ENCODE measurements at regions not wholly inside any gene's neighbourhood (a gene's known extent, or its start where the extent isn't known, plus 50 kb on each side); places are given as distances from the start of the nearest gene placed in this dataset.
"Not testable (repeated sequence)": the region's sequence is repeated elsewhere in the genome, so short reads cannot be mapped to it uniquely, and the experiment has no call there.

DNA sequence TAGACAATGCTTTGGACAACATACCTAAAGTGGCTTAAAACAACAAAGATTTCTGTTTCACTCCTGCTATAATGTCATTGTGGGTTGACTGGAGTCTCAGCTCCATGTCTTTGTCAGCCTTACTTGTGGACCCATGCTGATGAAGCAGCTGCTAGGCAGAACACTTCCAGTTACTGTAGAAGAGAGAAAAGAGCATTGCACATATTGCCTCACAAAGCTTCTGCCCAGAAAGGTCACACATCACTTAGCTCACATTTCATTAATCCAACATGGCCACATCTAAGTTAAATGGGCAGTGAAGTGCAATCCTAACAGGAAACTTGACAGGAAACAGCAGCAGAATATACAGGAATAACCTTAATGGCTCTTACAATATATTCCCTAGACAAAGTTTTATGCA, 480.5 kb upstream of the HTR1E start:
- no peak for DNase-seq

DNA sequence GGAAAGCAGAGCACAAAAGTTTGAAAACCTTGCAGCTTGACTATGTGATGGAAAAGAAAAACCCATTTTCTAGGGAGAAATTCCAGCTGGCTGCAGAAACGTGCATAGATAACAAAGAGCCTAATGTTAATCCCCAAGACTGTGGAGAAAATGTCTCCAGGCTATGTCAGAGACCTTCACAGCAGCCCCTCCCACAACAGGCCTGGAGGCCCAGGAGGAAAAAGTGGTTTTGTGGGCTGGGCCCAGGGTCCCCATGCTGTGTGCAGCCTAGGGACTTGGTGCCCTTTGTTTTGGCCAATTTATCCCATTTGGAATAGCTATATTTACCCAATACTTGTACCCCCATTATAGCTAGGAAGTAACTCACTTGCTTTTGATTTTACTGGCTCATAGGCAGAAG, 484.1 kb upstream of the HTR1E start:
- DNase-seq = no peak

DNA sequence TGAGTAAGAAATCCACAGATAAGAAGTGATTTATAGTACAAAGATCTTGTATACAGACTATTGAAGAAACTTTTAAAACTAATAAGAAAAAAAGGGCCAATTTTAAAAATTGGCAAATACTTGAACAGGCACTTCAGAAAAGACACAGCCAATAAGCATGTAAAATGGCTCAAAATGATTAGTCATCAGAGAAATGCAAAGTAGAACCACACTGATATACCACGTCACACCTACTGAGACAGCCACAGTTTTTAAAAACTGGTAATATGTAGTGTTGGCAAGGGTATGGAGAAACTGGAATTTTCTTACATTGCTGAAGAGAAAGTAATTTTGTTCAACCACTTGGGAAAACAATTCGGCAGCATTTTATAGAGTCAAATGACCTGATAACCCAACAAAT, 488.9 kb upstream of the HTR1E start:
- DNase-seq = no peak

DNA sequence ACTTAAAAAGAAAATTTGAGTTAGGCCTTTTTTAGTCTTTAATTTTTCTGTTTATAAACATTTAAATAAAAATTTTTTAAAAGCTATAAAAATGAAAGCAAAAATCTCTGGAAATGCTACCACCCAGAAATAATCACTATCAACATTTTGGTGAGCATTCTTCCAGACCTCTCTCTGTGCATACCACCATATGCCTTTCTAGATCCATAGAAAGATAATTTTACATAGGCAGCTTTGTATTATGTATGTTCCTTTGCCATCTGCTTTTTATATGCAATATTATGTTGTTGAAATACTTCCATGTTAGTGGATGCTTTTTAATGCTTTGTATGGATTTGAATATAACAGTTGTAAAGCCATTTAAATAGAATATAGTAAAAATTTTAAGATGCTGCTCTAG, 496.7 kb upstream of the HTR1E start:
- DNase-seq = no peak

DNA sequence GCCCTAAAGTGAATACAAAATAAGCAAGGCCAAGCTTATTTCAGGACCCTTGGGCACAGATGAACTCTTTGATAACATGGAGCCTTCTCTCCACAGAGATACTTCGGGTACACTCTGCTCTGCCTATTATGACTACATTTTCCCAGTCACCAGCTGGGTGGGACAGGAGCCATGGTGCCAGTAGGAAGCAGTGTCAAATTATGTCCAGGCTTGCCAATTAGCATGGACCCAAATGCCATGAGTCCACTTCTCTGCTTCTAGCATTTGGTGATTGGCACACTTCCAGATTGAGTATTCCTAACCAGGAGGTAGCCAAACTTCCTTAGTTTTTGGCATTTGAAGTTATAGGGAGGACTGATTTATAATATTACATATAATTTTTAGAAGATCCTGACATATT, 513.8 kb upstream of the HTR1E start:
- DNase-seq = no peak

DNA sequence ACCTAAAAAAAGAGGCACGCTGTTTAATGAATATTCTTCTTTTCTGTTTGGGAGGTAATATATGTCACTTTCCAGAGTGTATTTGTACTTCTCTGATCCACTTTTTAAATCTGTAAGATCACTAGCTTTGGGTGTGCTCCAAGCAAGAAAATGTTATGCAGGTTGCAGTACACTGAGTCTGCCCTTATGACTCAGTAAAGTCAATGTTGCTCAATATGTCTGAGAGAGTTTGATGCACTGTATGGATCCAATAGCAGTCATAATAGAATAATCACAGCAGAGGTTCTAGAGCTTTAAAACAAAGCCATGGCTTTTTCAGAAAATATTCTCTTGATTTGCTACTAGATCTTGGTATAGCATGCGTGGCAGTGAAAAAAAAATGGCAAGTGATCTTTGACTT, 525.3 kb upstream of the HTR1E start:
- DNase-seq = no peak

DNA sequence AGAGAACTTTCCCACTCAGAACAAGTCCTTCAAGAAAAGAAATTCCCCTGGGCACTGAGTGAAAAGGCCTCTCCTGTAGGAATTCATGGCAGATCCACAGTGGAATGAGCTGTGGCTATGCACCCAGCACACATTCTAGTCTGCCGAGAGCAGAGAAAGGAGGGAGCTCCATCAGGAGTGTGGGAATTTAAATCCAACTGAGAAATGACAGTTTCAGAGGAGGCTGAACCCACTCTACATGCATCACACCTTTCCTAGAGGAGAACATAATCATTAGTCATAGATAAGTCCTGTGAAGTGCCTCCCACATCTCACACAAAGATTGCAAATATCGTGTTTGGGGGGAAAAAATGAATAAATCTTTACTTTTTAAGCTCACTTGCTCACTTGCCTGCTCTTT, 530.2 kb upstream of the HTR1E start:
- DNase-seq = no peak

DNA sequence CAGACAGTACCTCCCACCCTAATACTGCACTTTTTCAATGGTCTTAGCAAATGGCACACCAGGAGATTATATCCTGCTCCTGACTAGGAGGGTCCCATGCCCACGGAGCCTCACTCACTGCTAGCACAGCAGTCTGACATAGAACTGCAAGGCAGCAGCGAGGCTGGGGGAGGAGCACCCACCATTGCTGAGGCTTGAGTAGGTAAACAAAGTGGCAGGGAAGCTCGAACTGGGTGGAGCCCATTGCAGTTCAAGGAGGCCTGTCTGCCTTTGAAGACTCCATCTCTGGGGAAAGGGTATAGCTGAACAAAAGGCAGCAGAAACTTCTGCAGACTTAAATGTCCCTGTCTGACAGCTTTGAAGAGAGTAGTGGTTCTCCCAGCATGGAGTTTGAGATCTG, 544.5 kb upstream of the HTR1E start:
- DNase-seq = not testable (repeated sequence)

DNA sequence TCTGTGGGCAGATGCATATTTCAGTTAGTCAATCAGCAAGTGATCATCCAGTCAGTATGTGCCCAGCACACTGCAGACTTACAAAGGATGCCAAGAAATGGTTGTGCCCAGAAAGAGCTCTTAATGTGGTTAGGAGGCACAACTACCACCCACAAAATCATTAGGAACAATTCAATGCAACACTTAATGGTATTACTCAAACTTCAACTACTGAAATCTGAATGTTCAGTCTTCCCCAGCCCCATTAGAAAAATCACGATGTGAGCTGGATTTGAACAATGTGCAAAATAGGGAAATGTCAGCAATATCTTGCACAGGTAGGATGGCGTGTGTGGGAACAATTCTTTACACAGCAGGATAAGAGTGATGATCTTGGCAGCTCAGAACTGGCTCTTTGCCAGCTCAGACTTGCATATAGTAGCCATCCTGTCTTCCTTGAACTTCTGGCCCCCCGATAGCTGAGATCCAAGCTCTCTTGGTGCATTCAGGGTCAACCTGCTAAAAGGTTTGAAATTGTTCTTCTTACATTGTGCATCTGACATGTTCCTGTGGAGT, 556.7 kb upstream of the HTR1E start:
- no peak for DNase-seq

DNA sequence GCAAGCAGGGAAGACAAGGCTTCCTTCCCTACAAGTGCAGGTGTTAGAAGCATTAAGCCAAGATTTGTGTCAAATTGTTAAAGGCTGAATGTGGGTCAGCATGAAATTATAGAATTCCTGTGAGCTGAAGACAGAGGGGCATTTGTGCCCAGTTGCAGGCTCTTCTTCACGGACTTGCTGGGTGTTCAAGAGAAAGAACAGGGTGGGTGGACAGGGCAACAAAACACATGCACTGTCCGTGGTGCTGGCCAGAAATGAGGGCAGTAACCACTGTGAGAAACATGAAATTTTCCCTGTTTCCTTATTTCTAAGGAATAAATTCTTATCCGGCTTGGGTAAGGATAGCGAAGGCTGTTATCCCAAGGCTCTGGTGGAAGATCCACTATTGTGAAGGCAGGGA, 579.5 kb upstream of the HTR1E start:
- no peak for DNase-seq

DNA sequence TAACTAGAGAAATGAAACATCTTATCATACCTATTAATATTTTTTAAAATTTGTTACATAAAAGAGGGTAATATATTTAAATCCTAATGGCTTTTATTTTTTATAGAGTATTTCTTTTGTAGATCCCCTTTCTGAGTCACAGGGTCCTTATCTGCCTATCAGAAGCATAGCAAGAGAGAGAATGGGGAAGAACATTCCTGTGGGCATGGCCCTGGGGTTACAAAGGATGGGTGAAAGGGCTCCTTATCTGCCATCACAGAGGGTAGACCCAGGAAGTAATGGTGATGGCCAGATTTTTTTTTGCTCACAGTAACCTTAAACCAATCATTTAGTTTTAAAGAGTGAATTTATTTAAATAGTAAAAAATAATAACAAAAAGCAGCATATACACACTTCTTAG, 582.1 kb upstream of the HTR1E start:
- DNase-seq = no peak

DNA sequence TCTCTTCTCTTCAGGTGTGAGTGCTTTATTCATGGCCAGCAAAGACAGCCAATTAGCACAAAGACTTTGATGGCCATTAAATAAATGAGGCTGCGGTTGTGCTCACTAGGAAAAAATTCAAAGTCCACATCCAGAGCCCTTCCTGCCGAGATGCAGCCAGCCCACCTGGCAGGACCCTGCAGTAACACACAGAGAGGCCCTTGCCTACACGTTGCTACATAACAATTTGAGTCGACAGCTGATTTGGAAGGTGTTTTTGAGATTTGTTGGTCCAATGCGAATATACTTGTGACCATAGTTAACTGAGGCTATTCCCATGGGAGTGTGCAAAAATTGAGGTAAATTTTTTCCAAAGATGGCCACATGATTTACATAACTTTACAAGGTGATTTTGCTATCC, 605.4 kb upstream of the HTR1E start:
- no peak for DNase-seq

DNA sequence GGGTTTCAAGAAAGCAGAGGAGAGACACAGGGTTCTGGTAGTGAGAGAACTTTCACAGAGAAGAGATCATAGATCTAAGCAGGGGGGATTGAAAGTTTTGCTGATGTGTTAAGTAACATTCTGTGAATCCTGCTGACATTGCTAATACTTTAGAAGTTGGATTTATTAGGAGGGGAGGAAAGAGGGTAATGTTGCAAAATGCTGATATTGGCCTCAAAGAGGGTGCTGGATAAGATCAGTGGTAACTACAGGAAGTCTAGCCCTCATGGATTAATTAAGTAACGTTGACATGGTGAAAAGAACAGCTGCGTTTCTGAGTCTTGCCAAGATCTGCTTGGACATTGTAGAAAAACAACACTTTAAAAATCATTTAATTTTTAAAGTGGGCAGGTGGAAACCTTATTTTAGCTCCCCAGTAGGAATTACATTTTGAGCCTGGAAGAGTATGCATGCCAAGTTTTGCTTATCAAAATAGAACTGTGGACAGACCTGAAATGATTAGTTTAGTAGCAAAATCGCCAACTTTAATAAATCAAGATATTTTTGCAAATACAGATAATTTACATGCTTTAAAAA, 606.0 kb upstream of the HTR1E start:
- no peak for DNase-seq

DNA sequence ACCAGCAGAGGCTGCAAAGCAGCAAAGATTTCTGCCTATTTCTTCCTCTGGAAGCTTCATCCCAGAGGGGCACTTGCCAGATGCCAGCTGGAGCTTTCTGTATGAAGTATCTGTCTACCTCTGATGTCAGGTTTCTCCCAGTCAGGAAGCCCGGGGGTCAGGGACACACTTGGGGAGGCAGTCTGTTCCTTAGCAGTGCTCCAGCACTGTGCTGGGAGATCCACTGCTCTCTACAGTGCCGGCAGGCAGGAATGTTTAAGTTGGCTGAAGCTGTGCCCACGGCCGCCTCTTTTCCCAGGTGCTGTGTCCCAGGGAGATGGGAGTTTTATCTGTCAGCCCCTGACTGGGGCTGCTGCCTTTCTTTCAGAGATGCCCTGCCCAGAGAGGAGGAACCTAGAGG, 631.1 kb upstream of the HTR1E start:
- DNase-seq = no peak

DNA sequence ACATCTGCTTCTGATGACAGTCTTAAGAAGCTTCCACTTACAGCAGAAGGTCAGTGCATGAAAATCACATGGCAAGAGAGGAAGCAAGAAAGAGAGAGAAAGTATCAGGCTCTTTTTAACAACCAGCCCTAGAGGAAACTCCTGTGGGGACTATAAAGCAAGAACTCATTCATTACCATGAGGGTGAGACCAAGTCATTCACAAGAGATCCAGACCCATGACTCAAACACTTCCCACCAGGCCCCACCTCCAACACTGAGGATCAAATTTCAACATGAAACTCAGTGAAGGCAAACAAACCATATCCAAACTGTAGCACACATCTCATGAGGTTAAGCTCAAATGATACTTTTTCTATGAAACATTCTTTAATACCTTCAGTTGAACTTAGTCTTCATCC, 643.2 kb upstream of the SYNCRIP start:
- DNase-seq = no peak

DNA sequence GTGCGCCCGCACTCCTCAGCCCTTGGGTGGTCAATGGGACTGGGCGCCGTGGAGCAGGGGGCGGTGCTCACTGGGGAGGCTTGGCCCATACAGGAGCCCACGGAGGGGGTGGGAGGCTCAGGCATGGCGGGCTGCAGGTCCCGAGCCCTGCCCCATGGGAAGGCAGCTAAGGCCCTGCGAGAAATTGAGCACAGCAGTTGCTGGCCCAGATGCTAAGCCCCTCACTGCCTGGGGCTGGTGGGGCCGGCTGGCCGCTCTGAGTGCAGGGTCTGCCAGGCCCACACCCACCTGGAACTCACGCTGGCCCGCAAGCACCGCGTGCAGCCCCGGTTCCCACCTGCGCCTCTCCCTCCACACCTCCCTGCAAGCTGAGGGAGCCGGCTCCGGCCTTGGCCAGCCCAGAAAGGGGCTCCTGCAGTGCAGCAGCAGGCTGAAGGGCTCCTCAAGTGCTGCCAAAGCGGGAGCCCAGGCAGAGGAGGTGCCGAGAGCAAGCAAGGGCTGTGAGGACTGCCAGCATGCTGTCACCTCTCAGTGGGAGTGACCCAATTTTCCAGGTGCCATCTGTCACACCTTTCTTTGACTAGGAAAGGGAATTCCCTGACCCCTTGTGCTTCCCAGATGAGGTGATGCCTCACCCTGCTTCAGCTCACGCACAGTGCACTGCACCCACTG, 642.3 kb upstream of the SYNCRIP start:
- DNase-seq = not testable (repeated sequence)

DNA sequence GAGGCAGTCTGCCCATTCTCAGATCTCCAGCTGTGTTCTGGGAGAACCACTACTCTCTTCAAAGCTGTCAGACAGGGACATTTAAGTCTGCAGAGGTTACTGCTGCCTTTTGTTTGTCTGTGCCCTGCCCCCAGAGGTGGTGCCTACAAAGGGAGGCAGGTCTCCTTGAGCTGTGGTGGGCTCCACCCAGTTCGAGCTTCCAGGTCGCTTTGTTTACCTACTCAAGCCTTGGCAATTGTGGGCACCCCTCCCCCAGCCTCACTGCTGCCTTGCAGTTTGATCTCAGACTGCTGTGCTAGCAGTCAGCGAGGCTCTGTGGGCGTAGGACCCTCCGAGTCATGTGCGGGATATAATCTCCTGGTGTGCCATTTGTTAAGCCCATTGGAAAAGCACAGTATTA, 640.9 kb upstream of the SYNCRIP start:
- DNase-seq = not testable (repeated sequence)

DNA sequence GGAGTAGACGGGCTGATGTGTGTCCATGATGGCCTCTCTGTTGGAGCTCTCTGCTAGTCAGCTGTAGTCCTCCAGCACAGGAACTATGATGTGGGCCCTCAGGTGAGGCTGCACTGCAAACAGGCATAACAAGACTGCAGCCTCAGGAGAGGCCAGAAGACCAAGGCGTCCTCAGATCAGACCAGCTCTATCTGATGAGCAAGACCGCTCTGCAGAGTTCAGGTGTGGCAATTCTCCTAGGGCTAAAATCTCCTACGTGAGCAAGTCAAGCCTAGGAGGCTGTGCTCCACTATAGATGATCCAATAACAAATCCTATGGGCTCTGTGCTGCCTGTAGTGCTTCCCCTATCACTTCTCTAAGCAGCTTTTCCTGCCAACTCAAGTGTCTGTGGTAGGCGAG, 633.4 kb upstream of the SYNCRIP start:
- no peak for DNase-seq

DNA sequence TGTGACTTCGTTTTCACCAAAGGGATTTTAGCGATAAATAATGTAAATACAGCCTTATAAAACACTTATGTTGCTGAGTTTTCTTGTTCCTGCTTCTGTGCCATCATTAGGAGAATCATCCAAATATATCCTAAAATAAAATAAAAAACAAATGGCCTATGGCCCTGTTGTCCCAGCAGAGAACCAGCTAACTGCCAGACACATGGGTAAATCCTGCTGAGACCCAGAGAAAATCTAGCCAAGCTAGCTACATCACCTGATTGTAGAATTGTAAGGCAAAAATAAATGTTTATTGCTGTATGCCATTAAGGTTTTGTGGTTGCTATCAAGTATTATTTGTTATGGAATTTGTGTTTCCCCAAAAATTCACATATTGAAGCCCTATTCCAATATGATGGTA, 631.2 kb upstream of the SYNCRIP start:
- no peak for DNase-seq

DNA sequence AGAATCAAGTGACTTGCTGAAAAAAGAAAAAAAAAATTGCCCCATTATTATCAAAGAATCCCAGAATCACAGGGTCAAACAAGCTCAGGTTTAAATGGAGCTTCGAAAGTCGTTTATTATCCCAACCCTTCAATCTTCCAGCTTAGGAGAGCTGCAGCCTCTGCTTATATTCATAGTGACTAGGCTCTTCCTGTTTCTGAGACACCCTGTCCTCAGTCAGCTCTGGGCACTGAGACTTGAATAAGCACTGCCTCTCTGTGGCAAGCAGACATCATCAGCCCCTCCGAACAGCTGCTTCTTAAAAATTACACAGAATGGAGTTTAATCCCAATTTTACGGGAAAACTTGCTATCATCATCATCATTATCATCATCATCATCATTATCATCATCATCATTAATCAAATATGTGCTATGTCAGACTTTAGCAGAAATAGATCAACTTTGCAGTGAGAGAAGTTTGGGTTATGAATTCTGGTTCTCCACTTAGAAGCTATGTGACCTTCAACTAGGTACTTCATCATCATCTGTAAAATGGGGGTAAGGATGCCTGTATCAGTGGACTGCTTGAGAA, 614.0 kb upstream of the SYNCRIP start:
- no peak for DNase-seq

DNA sequence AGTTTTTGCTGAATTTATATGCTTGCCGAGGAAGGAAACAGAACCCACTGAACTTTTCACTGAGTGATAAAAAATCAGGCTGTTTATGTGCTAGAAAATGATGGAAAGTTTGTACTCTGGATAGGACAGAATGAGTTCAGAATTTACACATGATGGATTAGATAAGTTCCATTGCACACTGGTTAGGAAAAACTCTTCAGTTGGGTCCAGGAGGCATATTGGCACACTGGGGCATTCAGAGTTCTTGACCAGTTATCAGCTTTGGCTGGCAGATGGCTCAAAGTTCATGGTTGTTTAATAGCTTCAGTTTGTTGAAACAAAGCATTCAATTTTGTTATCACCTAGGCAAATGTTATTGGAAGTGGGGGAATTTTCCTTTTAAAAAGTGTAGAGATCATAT, 613.3 kb upstream of the SYNCRIP start:
- no peak for DNase-seq

DNA sequence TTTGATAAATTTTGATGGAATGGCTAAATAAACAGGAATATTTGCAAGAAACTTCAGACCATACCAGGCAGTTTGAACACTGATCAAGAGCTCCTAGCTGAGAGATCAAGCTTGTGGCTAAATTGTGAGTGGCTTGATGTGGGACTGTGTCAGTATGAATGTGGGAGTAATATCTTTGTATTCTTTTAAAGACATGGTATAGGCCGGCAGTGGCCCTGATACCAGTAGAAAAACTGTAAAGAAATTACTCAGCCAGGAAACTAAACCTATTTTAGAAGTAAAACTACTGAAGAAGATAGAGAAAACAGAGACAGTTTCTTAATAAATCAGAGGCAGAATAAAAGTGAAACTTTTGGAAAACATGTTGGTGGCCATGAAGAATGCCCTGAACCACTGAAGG, 608.4 kb upstream of the SYNCRIP start:
- no peak for DNase-seq

DNA sequence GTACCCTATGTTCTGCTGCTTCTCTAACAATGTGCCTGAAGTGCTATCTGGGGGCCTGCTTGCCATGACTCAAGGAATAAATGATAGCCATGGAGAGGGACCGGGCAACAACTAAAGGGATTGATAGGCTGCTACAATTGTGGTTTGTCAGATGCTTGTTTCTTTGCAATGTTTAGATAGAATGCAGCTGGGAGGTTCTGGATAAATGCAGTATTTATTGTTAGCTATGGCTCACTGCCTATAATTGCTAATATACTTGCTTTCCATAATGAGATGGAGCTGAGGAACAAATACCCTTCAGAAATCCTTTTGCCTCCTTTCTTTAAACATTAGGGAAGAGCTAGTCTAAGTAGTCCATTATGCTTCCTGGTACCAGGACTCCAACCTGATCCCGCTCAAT, 575.2 kb upstream of the SYNCRIP start:
- no peak for DNase-seq

DNA sequence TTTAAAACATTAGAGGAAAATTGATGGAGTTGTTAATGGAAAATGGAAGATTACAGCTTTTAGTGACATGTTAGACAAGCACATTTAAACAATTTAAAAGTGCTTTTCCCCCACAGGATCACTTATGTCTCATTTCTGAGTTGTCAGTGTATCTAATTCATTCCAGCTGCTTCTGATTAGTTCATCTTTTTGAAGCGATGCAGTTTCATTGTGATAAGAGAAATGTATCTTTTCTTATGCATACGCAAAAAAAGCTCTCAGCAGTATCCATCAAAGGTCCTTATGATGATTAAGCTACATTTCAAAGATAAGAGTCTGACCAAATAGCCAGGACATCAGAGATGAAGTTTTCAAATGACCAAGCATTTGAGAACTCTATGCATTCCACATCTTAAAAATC, 572.6 kb upstream of the SYNCRIP start:
- no peak for DNase-seq

DNA sequence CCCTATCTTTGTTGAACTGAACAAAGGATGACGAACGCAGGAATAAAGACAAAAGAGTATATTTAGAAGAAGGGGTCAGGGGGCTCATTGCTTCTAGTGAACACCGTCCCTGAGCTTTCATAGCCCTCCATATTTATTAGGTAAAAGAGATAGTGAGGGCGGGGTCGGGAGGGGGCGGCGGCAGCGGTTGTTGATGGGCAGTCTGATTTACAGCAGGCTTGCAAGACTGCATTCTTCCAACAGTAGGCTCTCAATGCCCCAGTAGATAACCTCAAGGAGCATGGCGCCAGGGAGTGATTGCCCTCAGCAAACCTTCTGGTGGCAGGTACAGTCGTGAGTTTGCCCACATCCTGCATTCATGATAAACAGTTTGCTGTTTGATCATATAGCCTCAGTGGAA, 563.3 kb upstream of the SYNCRIP start:
- DNase-seq = no peak

All from NCI-H2107 (cell line).